Mesothelial cell of epicardium (in vitro differentiated cells): ENCODE measurements at regions not wholly inside any gene's neighbourhood (a gene's known extent, or its start where the extent isn't known, plus 50 kb on each side); places are given as distances from the start of the nearest gene placed in this dataset.
"Not testable (repeated sequence)": the region's sequence is repeated elsewhere in the genome, so short reads cannot be mapped to it uniquely, and the experiment has no call there.

Source experiments
- DNase-seq, 2 experiments: peaks; one replicate each; pipeline ENCODE4 v3.0.0; 2021; ENCODE audit warnings: low spot score in 2 of 2; ENCODE audit not compliant: unreplicated experiment in 2 of 2
- H3K27ac Mint-ChIP-seq: 2 replicates; pipeline ENCODE4 v1.8.0; 2021; ENCODE audit warnings: mixed read lengths
- H3K27me3 Mint-ChIP-seq: 2 replicates; pipeline ENCODE4 v1.8.0; 2021; ENCODE audit warnings: low read depth, mixed read lengths
- H3K36me3 Mint-ChIP-seq: 2 replicates; pipeline ENCODE4 v1.8.0; 2021; ENCODE audit warnings: mixed read lengths
- H3K4me1 Mint-ChIP-seq: 2 replicates; pipeline ENCODE4 v1.8.0; 2021; ENCODE audit warnings: mixed read lengths
- H3K4me3 Mint-ChIP-seq: 2 replicates; pipeline ENCODE4 v1.8.0; 2021; ENCODE audit warnings: mild to moderate bottlenecking, moderate library complexity, mixed read lengths
- H3K9me3 Mint-ChIP-seq: 2 replicates; pipeline ENCODE4 v1.8.0; 2021; ENCODE audit warnings: mixed read lengths
- CTCF ChIP-seq: fragments of 200-600 bp; sonication (generic); IDR thresholded peaks from one replicate; pipeline ENCODE4 v1.5.0; 2021; ENCODE audit warnings: antibody characterized with exemption; ENCODE audit not compliant: unreplicated experiment

- no peak overlapping the region for H3K27ac Mint-ChIP-seq
- peaks cover 38% of the 10 kb centered on the region for H3K9me3 Mint-ChIP-seq
- no peak for TF ChIP-seq CTCF
- H3K27me3 Mint-ChIP-seq = no peaks in the 10 kb centered on the region
- DNase-seq = no peak
- peaks cover 2% of the 10 kb centered on the region for H3K36me3 Mint-ChIP-seq
- no peak overlapping the region for H3K4me3 Mint-ChIP-seq
- no peaks in the 10 kb centered on the region for H3K4me1 Mint-ChIP-seq
These were observed 751.9 kb upstream of the DEFB115 start for GRCh38 chr20:30505566-30505965.

GRCh38 chr20:30506100-30506499 is 751.4 kb upstream of the DEFB115 start:
- no peak for TF ChIP-seq CTCF
- H3K4me3 Mint-ChIP-seq = no peak overlapping the region
- DNase-seq = no peak
- peaks cover 4% of the 10 kb centered on the region for H3K36me3 Mint-ChIP-seq
- H3K27me3 Mint-ChIP-seq = no peaks in the 10 kb centered on the region
- H3K27ac Mint-ChIP-seq = no peak overlapping the region
- H3K9me3 Mint-ChIP-seq = peaks cover 42% of the 10 kb centered on the region
- H3K4me1 Mint-ChIP-seq = no peaks in the 10 kb centered on the region

- H3K27ac Mint-ChIP-seq, H3K4me1 Mint-ChIP-seq, DNase-seq, H3K36me3 Mint-ChIP-seq, H3K4me3 Mint-ChIP-seq, H3K27me3 Mint-ChIP-seq: not testable (repeated sequence)
- peaks cover 51% of the 10 kb centered on the region for H3K9me3 Mint-ChIP-seq
These were observed 749.1 kb upstream of the DEFB115 start for GRCh38 chr20:30508382-30508781.

- Mint-ChIP-seq H3K4me1 (no peaks in the 10 kb centered on the region), H3K27ac (no peak overlapping the region), H3K27me3 (no peaks in the 10 kb centered on the region), H3K4me3 (no peak overlapping the region), H3K36me3 (peaks cover 7% of the 10 kb centered on the region), H3K9me3 (peaks cover 72% of the 10 kb centered on the region)
- TF ChIP-seq CTCF = no peak
- DNase-seq = no peak
These were observed 746.0 kb upstream of the DEFB115 start for GRCh38 chr20:30511322-30512030.

- H3K36me3 Mint-ChIP-seq = peaks cover 7% of the 10 kb centered on the region
- H3K27me3 Mint-ChIP-seq = no peaks in the 10 kb centered on the region
- H3K27ac Mint-ChIP-seq = no peak overlapping the region
- H3K9me3 Mint-ChIP-seq = peaks cover 66% of the 10 kb centered on the region
- no peak for DNase-seq
- TF ChIP-seq CTCF = no peak
- H3K4me1 Mint-ChIP-seq = no peaks in the 10 kb centered on the region
- H3K4me3 Mint-ChIP-seq = no peak overlapping the region
These were observed 744.3 kb upstream of the DEFB115 start for GRCh38 chr20:30513050-30513628.

GRCh38 chr20:30515915-30516314 is 741.5 kb upstream of the DEFB115 start:
- H3K4me3 Mint-ChIP-seq, DNase-seq, H3K27ac Mint-ChIP-seq, H3K4me1 Mint-ChIP-seq, H3K36me3 Mint-ChIP-seq, H3K27me3 Mint-ChIP-seq: not testable (repeated sequence)
- peaks cover 44% of the 10 kb centered on the region for H3K9me3 Mint-ChIP-seq

- peaks cover 43% of the 10 kb centered on the region for H3K9me3 Mint-ChIP-seq
- not testable (repeated sequence) for H3K4me1 Mint-ChIP-seq, H3K4me3 Mint-ChIP-seq
These were observed 738.6 kb upstream of the DEFB115 start for GRCh38 chr20:30518906-30519305.

GRCh38 chr20:30521686-30522415 is 735.6 kb upstream of the DEFB115 start:
- H3K36me3 Mint-ChIP-seq, H3K27ac Mint-ChIP-seq, H3K4me3 Mint-ChIP-seq, DNase-seq, H3K27me3 Mint-ChIP-seq, H3K4me1 Mint-ChIP-seq: not testable (repeated sequence)
- H3K9me3 Mint-ChIP-seq = peaks cover 30% of the 10 kb centered on the region

More at GRCh38 chr20:30518906-30519305, 738.6 kb upstream of the DEFB115 start:
- not testable (repeated sequence) for DNase-seq, H3K27ac Mint-ChIP-seq, H3K27me3 Mint-ChIP-seq, H3K36me3 Mint-ChIP-seq

GRCh38 chr20:30524155-30524554 is 733.3 kb upstream of the DEFB115 start:
- H3K4me1 Mint-ChIP-seq, DNase-seq, H3K27me3 Mint-ChIP-seq, H3K4me3 Mint-ChIP-seq, H3K27ac Mint-ChIP-seq, H3K36me3 Mint-ChIP-seq: not testable (repeated sequence)
- peaks cover 36% of the 10 kb centered on the region for H3K9me3 Mint-ChIP-seq

GRCh38 chr20:30524761-30525160 is 732.7 kb upstream of the DEFB115 start:
- not testable (repeated sequence) for H3K27me3 Mint-ChIP-seq, H3K27ac Mint-ChIP-seq, DNase-seq, H3K36me3 Mint-ChIP-seq, H3K4me3 Mint-ChIP-seq, H3K4me1 Mint-ChIP-seq
- H3K9me3 Mint-ChIP-seq = peaks cover 39% of the 10 kb centered on the region
